HCT116 (cell line): ENCODE measurements at regions not wholly inside any gene's neighbourhood (a gene's known extent, or its start where the extent isn't known, plus 50 kb on each side); places are given as distances from the start of the nearest gene placed in this dataset.

Experiments
- ATAC-seq: fragments of 200-7000 bp; cut with Tn5 transposase; 2 replicates; pipeline ENCODE4 v1.9.1; 2020; ENCODE audit warnings: mild to moderate bottlenecking, moderate library complexity
- BruUV-seq: library from RNA; stranded (reverse); fragments of 400-500 nt; replicated peaks from 2 replicates; lab custom pipeline; 2021; lab: Mats Ljungman, UMichigan
- CTCF ChIA-PET: fragments of 300-600 bp; sonication (Branson Sonifier 250); formaldehyde crosslinking; loops from one replicate; lab custom pipeline; 2021; ENCODE audit warnings: antibody characterized with exemption; lab: Charles Lee
- POLR2A ChIA-PET: fragments of 300-600, 350-600 bp; sonication (Branson Sonifier 250); formaldehyde crosslinking; loops from one replicate; lab custom pipeline; 2021; ENCODE audit warnings: antibody characterized with exemption; lab: Charles Lee
- RAD21 ChIA-PET, 2 experiments: fragments of 300-600 bp; sonication (Branson Sonifier 250); formaldehyde crosslinking; loops; one replicate each; lab custom pipeline; 2023; ENCODE audit warnings: low total read pairs in 2 of 2; ENCODE audit not compliant: uncharacterized antibody in 2 of 2, unreplicated experiment in 2 of 2, low non-redundant PET in 1 of 2; lab: Charles Lee
- DNase-seq: peaks from one replicate; pipeline ENCODE4 v3.0.0-alpha.2; 2010; ENCODE audit warnings: low read depth, low spot score
- H2AFZ ChIP-seq: fragments of 200-600 bp; shearing (Covaris generic), sonication (generic); 2 replicates; pipeline ENCODE4 v1.6.1; 2017; ENCODE audit warnings: low read depth, mixed run types, mixed read lengths, antibody characterized with exemption, low read length; ENCODE audit not compliant: poor library complexity, severe bottlenecking
- H3K27ac ChIP-seq: 2 replicates; pipeline ENCODE4 v1.5.1; 2012; ENCODE audit warnings: low read depth, low read length
- H3K27me3 ChIP-seq: fragments of 200-600 bp; sonication (generic); 2 replicates; pipeline ENCODE4 v1.6.1; 2016; ENCODE audit warnings: mixed run types, low read length, mixed read lengths; ENCODE audit not compliant: insufficient read depth
- H3K36me3 ChIP-seq, 2 experiments: fragments of 200-500 bp in 1 of 2; fragments of 200-600 bp in 1 of 2; sonication (Bioruptor generic) in 1 of 2; sonication (generic) in 1 of 2; 2 replicates each; pipeline versions ENCODE4 v1.5.1 to v1.6.1; 2014 to 2016; ENCODE audit warnings: low read length in 2 of 2, inconsistent platforms in 1 of 2, mixed read lengths in 1 of 2, mixed run types in 1 of 2; ENCODE audit not compliant: insufficient read depth in 2 of 2, control insufficient read depth in 1 of 2
- H3K4me1 ChIP-seq, 2 experiments: fragments of 200-600 bp in 1 of 2; sonication (generic) in 1 of 2; 2 replicates each; pipeline versions ENCODE4 v1.5.1 to v1.6.1; 2012 to 2017; ENCODE audit warnings: low read length in 2 of 2, inconsistent platforms in 1 of 2, mild to moderate bottlenecking in 1 of 2, mixed read lengths in 1 of 2, mixed run types in 1 of 2, moderate library complexity in 1 of 2; ENCODE audit not compliant: insufficient read depth in 2 of 2, control insufficient read depth in 1 of 2
- H3K4me2 ChIP-seq: fragments of 200-600 bp; sonication (generic); 2 replicates; pipeline ENCODE4 v1.6.1; 2017; ENCODE audit warnings: mixed run types, low read length, mixed read lengths
- H3K4me3 ChIP-seq, 2 experiments: fragments of 200-600 bp in 1 of 2; sonication (generic) in 1 of 2; replicated peaks in 1 of 2; 2 replicates each; pipeline ENCODE4 v1.5.1; 2011 to 2016; ENCODE audit warnings: low read length in 2 of 2, control low read depth in 1 of 2, low read depth in 1 of 2, mild to moderate bottlenecking in 1 of 2, mixed read lengths in 1 of 2, mixed run types in 1 of 2
- H3K79me2 ChIP-seq: fragments of 200-600 bp; sonication (generic); 2 replicates; pipeline ENCODE4 v1.6.1; 2017; ENCODE audit warnings: mild to moderate bottlenecking, mixed run types, low read length, moderate library complexity, mixed read lengths; ENCODE audit not compliant: insufficient read depth
- H3K9ac ChIP-seq: fragments of 200-600 bp; sonication (generic); 2 replicates; pipeline ENCODE4 v1.6.1; 2016; ENCODE audit warnings: low read length, mixed read lengths
- H3K9me2 ChIP-seq: fragments of 200-600 bp; sonication (generic), shearing (Covaris generic); 2 replicates; pipeline ENCODE4 v1.6.1; 2017; ENCODE audit warnings: mixed run types, mild to moderate bottlenecking, moderate library complexity; ENCODE audit not compliant: insufficient read depth
- H3K9me3 ChIP-seq, 2 experiments: fragments of 200-500 bp in 1 of 2; fragments of 200-600 bp in 1 of 2; sonication (Bioruptor generic) in 1 of 2; sonication (generic) in 1 of 2; 2 replicates each; pipeline ENCODE4 v1.6.1; 2014 to 2017; ENCODE audit warnings: low read length in 2 of 2, mixed read lengths in 2 of 2, inconsistent platforms in 1 of 2, low read depth in 1 of 2, mild to moderate bottlenecking in 1 of 2, mixed run types in 1 of 2, moderate library complexity in 1 of 2; ENCODE audit not compliant: control insufficient read depth in 1 of 2, insufficient read depth in 1 of 2
- H4K20me1 ChIP-seq: fragments of 200-600 bp; sonication (generic), shearing (Covaris generic); 2 replicates; pipeline ENCODE4 v1.6.1; 2017; ENCODE audit warnings: mixed run types, mild to moderate bottlenecking, moderate library complexity; ENCODE audit not compliant: insufficient read depth
- ATF3 ChIP-seq: IDR thresholded peaks from 2 replicates; pipeline ENCODE4 v1.6.1; 2012
- CBX3 ChIP-seq: IDR thresholded peaks from 2 replicates; pipeline ENCODE4 v1.6.1; 2012; ENCODE audit warnings: low read depth
- CTCF ChIP-seq, 3 experiments: fragments of 200-600 bp in 1 of 3; sonication (generic) in 1 of 3; IDR thresholded peaks in 2 of 3; conservative IDR thresholded peaks in 1 of 3; 2 replicates each; pipeline ENCODE4 v1.5.1; 2012 to 2017; ENCODE audit warnings: low read depth in 2 of 3, low read length in 2 of 3, antibody characterized with exemption in 1 of 3, borderline replicate concordance in 1 of 3, control low read depth in 1 of 3, mild to moderate bottlenecking in 1 of 3, mixed read lengths in 1 of 3, mixed run types in 1 of 3, moderate library complexity in 1 of 3; ENCODE audit not compliant: insufficient read depth in 1 of 3
- ELF1 ChIP-seq: IDR thresholded peaks from 2 replicates; pipeline ENCODE4 v1.6.1; 2012; ENCODE audit warnings: low read depth, borderline replicate concordance
- MAX ChIP-seq: IDR thresholded peaks from 2 replicates; pipeline ENCODE4 v1.6.1; 2012
- RAD21 ChIP-seq: IDR thresholded peaks from 2 replicates; pipeline ENCODE4 v1.6.1; 2012; ENCODE audit warnings: low read depth, mild to moderate bottlenecking
- SIN3A ChIP-seq: IDR thresholded peaks from 2 replicates; pipeline ENCODE4 v1.6.1; 2012; ENCODE audit warnings: low read depth
- TCF7L2 ChIP-seq: IDR thresholded peaks from 2 replicates; pipeline ENCODE4 v1.7.0; 2011; ENCODE audit warnings: borderline replicate concordance, inconsistent platforms; ENCODE audit not compliant: insufficient read depth, insufficient read length; ENCODE audit errors: extremely low read depth
- YY1 ChIP-seq: IDR thresholded peaks from 2 replicates; pipeline ENCODE4 v1.6.1; 2011; ENCODE audit warnings: low read length, low read depth, moderate library complexity, mild to moderate bottlenecking; ENCODE audit not compliant: insufficient replicate concordance; ENCODE audit errors: extremely low read depth
- ZFX ChIP-seq: fragments of 450-650 bp; IDR thresholded peaks from 2 replicates; pipeline ENCODE4 v1.6.1; 2017
- intact Hi-C: fragments of 100-400 bp; cut with micrococcal nuclease; formaldehyde crosslinking; loops from 2 replicates; pipeline ENCODE4 v1.10.0; 2022
- TF ChIP-seq, protein P1 (sequence below): IDR thresholded peaks from 2 replicates; pipeline ENCODE4 v1.6.1; 2012; ENCODE audit warnings: low read depth

- ChIA-PET POLR2A (no interaction called here), CTCF (no interaction called here), RAD21 (no interaction called here)
- no peak overlapping the region for H3K27ac ChIP-seq
- H2AFZ ChIP-seq: no peak overlapping the region
- intact Hi-C loops: no loop called here
- no peaks in the 10 kb centered on the region for H3K4me1 ChIP-seq
- H4K20me1 ChIP-seq: no peaks in the 10 kb centered on the region
- H3K27me3 ChIP-seq: no peaks in the 10 kb centered on the region
- TF ChIP-seq ELF1 (no peak), TCF7L2 (no peak), SIN3A (no peak), MAX (no peak), ZFX (no peak), YY1 (no peak)
- no peak overlapping the region for H3K4me2 ChIP-seq
- ATAC-seq (no peak), DNase-seq (no peak)
- H3K4me3 ChIP-seq: no peak overlapping the region
- H3K79me2 ChIP-seq: no peaks in the 10 kb centered on the region
- H3K9me3 ChIP-seq: no peaks in the 10 kb centered on the region
- H3K36me3 ChIP-seq: no peaks in the 10 kb centered on the region
- no peak overlapping the region for H3K9ac ChIP-seq
- no peaks in the 10 kb centered on the region for H3K9me2 ChIP-seq
- no TSS peak for BruUV-seq
Observed at GRCh38 chr5:89338935-89339334, 456.0 kb upstream of the MEF2C start.

DNA sequence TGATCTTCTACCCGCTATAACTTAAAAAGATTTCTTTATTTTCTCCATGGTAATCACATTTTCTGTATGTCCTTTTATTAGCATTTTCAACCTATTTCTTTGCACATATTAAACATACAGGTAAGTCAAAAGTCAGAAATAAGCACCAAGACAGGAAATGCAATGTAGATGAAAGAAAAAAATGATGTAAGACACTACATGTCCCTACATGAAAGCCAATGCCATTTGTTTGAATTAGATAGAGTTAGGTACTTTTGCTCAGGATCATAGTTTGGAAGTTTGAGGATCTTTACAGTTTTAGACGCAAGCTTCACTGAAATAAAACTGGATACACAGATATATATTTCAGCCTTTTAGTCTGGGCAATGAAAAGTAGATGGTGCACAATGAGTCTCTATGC, 453.1 kb upstream of the MEF2C start:
- H2AFZ ChIP-seq: no peak overlapping the region
- no peak overlapping the region for H3K4me3 ChIP-seq
- H3K4me2 ChIP-seq: no peak overlapping the region
- no peaks in the 10 kb centered on the region for H3K27me3 ChIP-seq
- ChIA-PET POLR2A (no interaction called here), CTCF (no interaction called here), RAD21 (no interaction called here)
- H3K9me2 ChIP-seq: no peaks in the 10 kb centered on the region
- H4K20me1 ChIP-seq: no peaks in the 10 kb centered on the region
- TF ChIP-seq ELF1: no peak
- no peak for TF ChIP-seq RAD21
- no peak for TF ChIP-seq MAX
- TF ChIP-seq CTCF (IDR thresholded peaks at IDR 0.05 in 2 of 3, conservative IDR thresholded peaks at IDR 0.05 in 1 of 3; ENCODE audit: borderline replicate concordance in 1 of 3, insufficient read depth in 1 of 3, low read depth in 2 of 3, low read length in 2 of 3): no peak
- TF ChIP-seq ZFX: no peak
- no peak for TF ChIP-seq ATF3
- no peak for TF ChIP-seq SIN3A
- TF ChIP-seq CBX3: no peak
- TF ChIP-seq, protein P1, sequence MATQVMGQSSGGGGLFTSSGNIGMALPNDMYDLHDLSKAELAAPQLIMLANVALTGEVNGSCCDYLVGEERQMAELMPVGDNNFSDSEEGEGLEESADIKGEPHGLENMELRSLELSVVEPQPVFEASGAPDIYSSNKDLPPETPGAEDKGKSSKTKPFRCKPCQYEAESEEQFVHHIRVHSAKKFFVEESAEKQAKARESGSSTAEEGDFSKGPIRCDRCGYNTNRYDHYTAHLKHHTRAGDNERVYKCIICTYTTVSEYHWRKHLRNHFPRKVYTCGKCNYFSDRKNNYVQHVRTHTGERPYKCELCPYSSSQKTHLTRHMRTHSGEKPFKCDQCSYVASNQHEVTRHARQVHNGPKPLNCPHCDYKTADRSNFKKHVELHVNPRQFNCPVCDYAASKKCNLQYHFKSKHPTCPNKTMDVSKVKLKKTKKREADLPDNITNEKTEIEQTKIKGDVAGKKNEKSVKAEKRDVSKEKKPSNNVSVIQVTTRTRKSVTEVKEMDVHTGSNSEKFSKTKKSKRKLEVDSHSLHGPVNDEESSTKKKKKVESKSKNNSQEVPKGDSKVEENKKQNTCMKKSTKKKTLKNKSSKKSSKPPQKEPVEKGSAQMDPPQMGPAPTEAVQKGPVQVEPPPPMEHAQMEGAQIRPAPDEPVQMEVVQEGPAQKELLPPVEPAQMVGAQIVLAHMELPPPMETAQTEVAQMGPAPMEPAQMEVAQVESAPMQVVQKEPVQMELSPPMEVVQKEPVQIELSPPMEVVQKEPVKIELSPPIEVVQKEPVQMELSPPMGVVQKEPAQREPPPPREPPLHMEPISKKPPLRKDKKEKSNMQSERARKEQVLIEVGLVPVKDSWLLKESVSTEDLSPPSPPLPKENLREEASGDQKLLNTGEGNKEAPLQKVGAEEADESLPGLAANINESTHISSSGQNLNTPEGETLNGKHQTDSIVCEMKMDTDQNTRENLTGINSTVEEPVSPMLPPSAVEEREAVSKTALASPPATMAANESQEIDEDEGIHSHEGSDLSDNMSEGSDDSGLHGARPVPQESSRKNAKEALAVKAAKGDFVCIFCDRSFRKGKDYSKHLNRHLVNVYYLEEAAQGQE: no peak
- H3K27ac ChIP-seq: no peak overlapping the region
- no peaks in the 10 kb centered on the region for H3K4me1 ChIP-seq
- no peaks in the 10 kb centered on the region for H3K36me3 ChIP-seq
- intact Hi-C loops: no loop called here
- no peak for ATAC-seq
- no peaks in the 10 kb centered on the region for H3K9me3 ChIP-seq
- no peak overlapping the region for H3K9ac ChIP-seq
- BruUV-seq: no TSS peak
- H3K79me2 ChIP-seq: no peaks in the 10 kb centered on the region
- no peak for DNase-seq
